ENCODE measurements at regions not wholly inside any gene's neighbourhood (a gene's known extent, or its start where the extent isn't known, plus 50 kb on each side); places are given as distances from the start of the nearest gene placed in this dataset.

- TF ChIP-seq, protein P1, sequence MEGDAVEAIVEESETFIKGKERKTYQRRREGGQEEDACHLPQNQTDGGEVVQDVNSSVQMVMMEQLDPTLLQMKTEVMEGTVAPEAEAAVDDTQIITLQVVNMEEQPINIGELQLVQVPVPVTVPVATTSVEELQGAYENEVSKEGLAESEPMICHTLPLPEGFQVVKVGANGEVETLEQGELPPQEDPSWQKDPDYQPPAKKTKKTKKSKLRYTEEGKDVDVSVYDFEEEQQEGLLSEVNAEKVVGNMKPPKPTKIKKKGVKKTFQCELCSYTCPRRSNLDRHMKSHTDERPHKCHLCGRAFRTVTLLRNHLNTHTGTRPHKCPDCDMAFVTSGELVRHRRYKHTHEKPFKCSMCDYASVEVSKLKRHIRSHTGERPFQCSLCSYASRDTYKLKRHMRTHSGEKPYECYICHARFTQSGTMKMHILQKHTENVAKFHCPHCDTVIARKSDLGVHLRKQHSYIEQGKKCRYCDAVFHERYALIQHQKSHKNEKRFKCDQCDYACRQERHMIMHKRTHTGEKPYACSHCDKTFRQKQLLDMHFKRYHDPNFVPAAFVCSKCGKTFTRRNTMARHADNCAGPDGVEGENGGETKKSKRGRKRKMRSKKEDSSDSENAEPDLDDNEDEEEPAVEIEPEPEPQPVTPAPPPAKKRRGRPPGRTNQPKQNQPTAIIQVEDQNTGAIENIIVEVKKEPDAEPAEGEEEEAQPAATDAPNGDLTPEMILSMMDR (IDR thresholded peaks at IDR 0.05), result no peak
- TF ChIP-seq, protein P2, sequence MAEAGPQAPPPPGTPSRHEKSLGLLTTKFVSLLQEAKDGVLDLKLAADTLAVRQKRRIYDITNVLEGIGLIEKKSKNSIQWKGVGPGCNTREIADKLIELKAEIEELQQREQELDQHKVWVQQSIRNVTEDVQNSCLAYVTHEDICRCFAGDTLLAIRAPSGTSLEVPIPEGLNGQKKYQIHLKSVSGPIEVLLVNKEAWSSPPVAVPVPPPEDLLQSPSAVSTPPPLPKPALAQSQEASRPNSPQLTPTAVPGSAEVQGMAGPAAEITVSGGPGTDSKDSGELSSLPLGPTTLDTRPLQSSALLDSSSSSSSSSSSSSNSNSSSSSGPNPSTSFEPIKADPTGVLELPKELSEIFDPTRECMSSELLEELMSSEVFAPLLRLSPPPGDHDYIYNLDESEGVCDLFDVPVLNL (CRISPR knock-in tag; IDR thresholded peaks at IDR 0.05; ENCODE audit: borderline replicate concordance, low read depth), result no peak
- no peak for TF ChIP-seq CREM (CRISPR knock-in tag; IDR thresholded peaks at IDR 0.05)
- no peak for TF ChIP-seq JUN (CRISPR knock-in tag; IDR thresholded peaks at IDR 0.05)
- TF ChIP-seq, protein P3, sequence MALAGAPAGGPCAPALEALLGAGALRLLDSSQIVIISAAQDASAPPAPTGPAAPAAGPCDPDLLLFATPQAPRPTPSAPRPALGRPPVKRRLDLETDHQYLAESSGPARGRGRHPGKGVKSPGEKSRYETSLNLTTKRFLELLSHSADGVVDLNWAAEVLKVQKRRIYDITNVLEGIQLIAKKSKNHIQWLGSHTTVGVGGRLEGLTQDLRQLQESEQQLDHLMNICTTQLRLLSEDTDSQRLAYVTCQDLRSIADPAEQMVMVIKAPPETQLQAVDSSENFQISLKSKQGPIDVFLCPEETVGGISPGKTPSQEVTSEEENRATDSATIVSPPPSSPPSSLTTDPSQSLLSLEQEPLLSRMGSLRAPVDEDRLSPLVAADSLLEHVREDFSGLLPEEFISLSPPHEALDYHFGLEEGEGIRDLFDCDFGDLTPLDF (CRISPR knock-in tag; IDR thresholded peaks at IDR 0.05), result no peak
- TF ChIP-seq MAX (CRISPR knock-in tag; IDR thresholded peaks at IDR 0.05), result no peak
- no peak for TF ChIP-seq CREB1 (CRISPR knock-in tag; IDR thresholded peaks at IDR 0.05)
These were observed 209.1 kb downstream of the HRH4 start for GRCh38 chr18:24669502-24669901.

All from WTC11 (cell line).